Stomach (tissue), 8 donors: ENCODE measurements at regions not wholly inside any gene's neighbourhood (a gene's known extent, or its start where the extent isn't known, plus 50 kb on each side); places are given as distances from the start of the nearest gene placed in this dataset.

Experiments
- DNase-seq, 2 donors: peaks; one replicate each; pipeline versions ENCODE4 v3.0.0 to v3.0.0-alpha.2; 2013 to 2019
- H3K27ac ChIP-seq, 5 donors: fragments of 200-600 bp in 4 of 5; sonication (generic) in 4 of 5; one replicate each; pipeline ENCODE4 v1.5.1; 2013 to 2019; ENCODE audit warnings: mild to moderate bottlenecking in 1 of 5, moderate library complexity in 1 of 5
- H3K27me3 ChIP-seq, 3 donors: fragments of 200-600 bp; sonication (generic); one replicate each; pipeline ENCODE4 v1.5.1; 2017 to 2019; ENCODE audit warnings: mixed run types in 1 of 3
- H3K36me3 ChIP-seq, 4 donors: fragments of 200-600 bp; sonication (generic); 1 replicate in 3 of 4; 2 replicates in 1 of 4; pipeline ENCODE4 v1.5.1; 2016 to 2019
- H3K4me1 ChIP-seq, 4 donors: fragments of 200-600 bp; sonication (generic); one replicate each; pipeline ENCODE4 v1.5.1; 2016 to 2019
- H3K4me3 ChIP-seq, 4 donors: fragments of 200-600 bp; sonication (generic) in 3 of 4; one replicate each; pipeline ENCODE4 v1.5.1; 2016 to 2019; ENCODE audit warnings: mild to moderate bottlenecking in 1 of 4
- H3K9me3 ChIP-seq, 4 donors: fragments of 200-600 bp; sonication (generic); one replicate each; pipeline ENCODE4 v1.5.1; 2016 to 2019
- CTCF ChIP-seq, 7 experiments: fragments of 450-650 bp in 4 of 7; fragments of 200-600 bp in 3 of 7; sonication (generic) in 3 of 7; IDR thresholded peaks; one replicate each; pipeline ENCODE4 v1.5.1; 2016 to 2019; ENCODE audit warnings: antibody characterized with exemption in 7 of 7, control low read depth in 2 of 7, mild to moderate bottlenecking in 1 of 7
- EP300 ChIP-seq: sonication (generic); formaldehyde crosslinking; IDR thresholded peaks from one replicate; pipeline ENCODE4 v1.6.1; 2017; ENCODE audit warnings: antibody characterized with exemption
- POLR2A ChIP-seq, 4 donors: fragments of 450-650 bp; IDR thresholded peaks; one replicate each; pipeline ENCODE4 v1.6.1; 2016; ENCODE audit warnings: antibody characterized with exemption in 4 of 4, control low read depth in 2 of 4, mild to moderate bottlenecking in 1 of 4, moderate library complexity in 1 of 4
- POLR2AphosphoS5 ChIP-seq, 3 donors: sonication (generic); formaldehyde crosslinking; IDR thresholded peaks; one replicate each; pipeline ENCODE4 v1.6.1; 2016; ENCODE audit warnings: antibody characterized with exemption in 3 of 3
- WGBS, 5 donors: extraction: QIAGEN DNeasy Blood & Tissue Kit in 3 of 5; methylation state at CpG; one replicate each; pipeline versions ENCODE4 v1.1.5 to v1.1.7; 2013 to 2018; 5-methylcytosine and 5-hydroxymethylcytosine counted together
- intact Hi-C: fragments of 100-400 bp; cut with DNase I; formaldehyde crosslinking; loops from one replicate; pipeline ENCODE4 v1.15.1; 2023; ENCODE audit warnings: low total_unique reads
- donor health status: healthy with polysubstance abuse.
- donor health status: Bipolar disorder and iron deficiency.
- donor health status: healthy.

DNA sequence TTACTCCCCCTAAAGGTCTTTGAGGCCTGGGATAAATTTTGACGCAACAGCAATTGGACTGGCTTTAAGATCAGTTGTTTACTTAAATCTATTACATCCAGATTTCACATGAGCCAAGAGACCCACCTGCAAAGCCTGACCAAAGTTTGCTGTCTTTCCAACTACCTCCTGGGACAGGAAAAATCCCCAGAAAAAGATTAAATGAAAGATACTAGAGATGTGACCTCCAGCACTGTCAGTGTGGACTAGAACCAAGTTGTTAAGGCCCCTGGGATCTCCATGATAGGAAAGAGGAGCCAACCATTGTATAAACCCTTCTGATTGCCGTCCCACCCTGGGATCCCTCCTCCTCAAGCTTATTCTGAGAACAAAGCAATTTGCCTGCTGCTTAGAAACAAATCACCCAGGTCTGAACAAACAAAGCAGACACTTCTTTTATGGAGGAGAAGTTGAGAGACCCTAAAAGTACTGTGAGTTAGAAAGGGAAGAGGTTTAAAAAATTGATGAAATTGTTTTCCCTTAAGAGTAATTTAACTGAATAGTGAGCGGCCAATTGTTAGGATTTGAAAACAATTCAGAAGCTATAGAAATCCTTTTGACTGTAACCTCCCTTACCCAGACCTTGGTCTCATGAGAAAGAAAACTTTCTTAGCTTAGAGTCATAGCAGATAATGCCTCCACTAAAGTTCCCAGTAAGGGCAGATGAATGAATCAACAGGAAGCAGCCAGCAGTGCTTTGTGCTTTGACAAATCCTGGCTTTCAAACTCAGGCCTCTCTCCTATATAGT is 255.2 kb downstream of the TMEM167A start:
- H3K27me3 ChIP-seq, result no peaks in the 10 kb centered on the region
- H3K4me3 ChIP-seq, result no peak overlapping the region
- TF ChIP-seq EP300, result no peak
- no peak for TF ChIP-seq CTCF (IDR thresholded peaks at IDR 0.05)
- no peak for TF ChIP-seq POLR2A (IDR thresholded peaks at IDR 0.05)
- TF ChIP-seq POLR2AphosphoS5 (IDR thresholded peaks at IDR 0.05), result no peak
- no peak overlapping the region for H3K27ac ChIP-seq
- H3K9me3 ChIP-seq, result no peaks in the 10 kb centered on the region
- intact Hi-C loops, result no loop called here
- WGBS, 5 donors, result 82 to 91% (median 89%) methylated on average over 3 of the region's 3 CpGs
- no peaks in the 10 kb centered on the region for H3K36me3 ChIP-seq
- no peak for DNase-seq
- H3K4me1 ChIP-seq, result no peaks in the 10 kb centered on the region

- intact Hi-C loops, result no loop called here
- no peak overlapping the region for H3K27ac ChIP-seq
- H3K4me1 ChIP-seq, result no peaks in the 10 kb centered on the region
- DNase-seq, result no peak
- 69 to 73% (median 71%) methylated on average over 10 of the region's 10 CpGs for WGBS, 5 donors
- TF ChIP-seq CTCF (IDR thresholded peaks at IDR 0.05), result no peak
- no peak for TF ChIP-seq POLR2A (IDR thresholded peaks at IDR 0.05)
- no peak for TF ChIP-seq EP300
- no peak for TF ChIP-seq POLR2AphosphoS5 (IDR thresholded peaks at IDR 0.05)
- no peak overlapping the region for H3K4me3 ChIP-seq
- no peaks in the 10 kb centered on the region for H3K27me3 ChIP-seq
- no peaks in the 10 kb centered on the region for H3K36me3 ChIP-seq
- no peaks in the 10 kb centered on the region for H3K9me3 ChIP-seq
These were observed 256.0 kb downstream of the TMEM167A start for GRCh38 chr5:82820961-82821845.

DNA sequence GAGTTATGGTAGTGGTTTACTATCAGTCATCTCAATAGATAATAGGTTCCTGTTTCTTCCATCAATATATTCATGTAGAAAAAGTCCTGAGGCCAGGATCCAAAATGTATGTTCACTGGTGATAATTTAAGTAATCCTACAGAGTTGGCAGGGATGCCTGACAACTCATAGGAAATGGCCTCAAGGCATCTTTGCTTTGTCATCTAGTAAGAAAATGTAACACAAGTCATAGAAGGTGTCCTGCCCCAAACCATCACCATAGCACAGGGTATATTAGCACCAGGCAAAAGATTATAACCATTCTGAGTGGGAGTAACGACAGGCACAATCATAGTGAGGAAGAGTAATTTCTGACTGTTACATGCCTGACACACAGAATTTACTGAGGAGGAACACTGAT is 257.0 kb downstream of the TMEM167A start:
- no peaks in the 10 kb centered on the region for H3K36me3 ChIP-seq
- intact Hi-C loops, result no loop called here
- H3K4me1 ChIP-seq, result no peaks in the 10 kb centered on the region
- no peak for TF ChIP-seq POLR2AphosphoS5 (IDR thresholded peaks at IDR 0.05)
- TF ChIP-seq EP300, result no peak
- no peak for TF ChIP-seq POLR2A (IDR thresholded peaks at IDR 0.05)
- no peak for TF ChIP-seq CTCF (IDR thresholded peaks at IDR 0.05)
- no peak for DNase-seq
- no peaks in the 10 kb centered on the region for H3K27me3 ChIP-seq
- no peaks in the 10 kb centered on the region for H3K9me3 ChIP-seq
- H3K27ac ChIP-seq, result no peak overlapping the region
- 68 to 86% (median 76%) methylated on average over 1 of the region's 1 CpG for WGBS, 5 donors
- no peak overlapping the region for H3K4me3 ChIP-seq

- no peaks in the 10 kb centered on the region for H3K27me3 ChIP-seq
- H3K36me3 ChIP-seq, result no peaks in the 10 kb centered on the region
- intact Hi-C loops, result no loop called here
- no peaks in the 10 kb centered on the region for H3K4me1 ChIP-seq
- no peak overlapping the region for H3K27ac ChIP-seq
- no peaks in the 10 kb centered on the region for H3K9me3 ChIP-seq
- DNase-seq, result no peak
- H3K4me3 ChIP-seq, result no peak overlapping the region
- no peak for TF ChIP-seq EP300
- no peak for TF ChIP-seq POLR2AphosphoS5 (IDR thresholded peaks at IDR 0.05)
- no peak for TF ChIP-seq POLR2A (IDR thresholded peaks at IDR 0.05)
- whole genome bisulfite sequencing, 5 donors, result 80 to 87% (median 81%) methylated on average over 7 of the region's 7 CpGs
These were observed 259.1 kb downstream of the TMEM167A start for GRCh38 chr5:82817897-82818676.
